Hematopoietic multipotent progenitor cell treated with erythropoietin and hydrocortisone succinate and interleukin-3 and kit ligand, for 17 days (in vitro differentiated cells): ENCODE measurements at regions not wholly inside any gene's neighbourhood (a gene's known extent, or its start where the extent isn't known, plus 50 kb on each side); places are given as distances from the start of the nearest gene placed in this dataset.
"Not testable (repeated sequence)": the region's sequence is repeated elsewhere in the genome, so short reads cannot be mapped to it uniquely, and the experiment has no call there.

Experiments used
- DNase-seq: peaks from one replicate; pipeline ENCODE4 v3.0.0-alpha.2; 2015; ENCODE audit warnings: low spot score

DNA sequence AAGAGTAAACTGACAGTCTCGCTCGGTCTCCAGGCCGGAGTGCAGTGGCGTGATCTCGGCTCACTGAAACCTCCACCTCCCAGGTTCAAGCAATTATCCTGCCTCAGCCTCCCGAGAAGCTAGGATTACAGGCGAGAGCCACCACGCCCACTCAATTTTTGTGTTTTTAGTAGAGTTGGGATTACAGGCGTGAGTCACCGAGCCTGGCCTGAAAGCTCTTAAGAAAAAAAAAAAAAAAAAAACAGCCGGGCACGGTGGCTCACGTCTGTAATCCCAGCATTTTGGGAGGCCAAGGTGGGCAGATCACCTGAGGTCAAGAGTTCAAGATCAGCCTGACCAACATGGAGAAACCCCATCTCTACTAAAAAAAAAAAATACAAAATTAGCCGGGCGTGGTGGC, 55.3 kb upstream of the THOC2 start:
- DNase-seq = not testable (repeated sequence)

GRCh38 chrX:123788744-123789143, 55.9 kb upstream of the THOC2 start:
- DNase-seq = no peak

GRCh38 chrX:123797543-123798447, 62.1 kb upstream of the XIAP start:
- no peak for DNase-seq

DNA sequence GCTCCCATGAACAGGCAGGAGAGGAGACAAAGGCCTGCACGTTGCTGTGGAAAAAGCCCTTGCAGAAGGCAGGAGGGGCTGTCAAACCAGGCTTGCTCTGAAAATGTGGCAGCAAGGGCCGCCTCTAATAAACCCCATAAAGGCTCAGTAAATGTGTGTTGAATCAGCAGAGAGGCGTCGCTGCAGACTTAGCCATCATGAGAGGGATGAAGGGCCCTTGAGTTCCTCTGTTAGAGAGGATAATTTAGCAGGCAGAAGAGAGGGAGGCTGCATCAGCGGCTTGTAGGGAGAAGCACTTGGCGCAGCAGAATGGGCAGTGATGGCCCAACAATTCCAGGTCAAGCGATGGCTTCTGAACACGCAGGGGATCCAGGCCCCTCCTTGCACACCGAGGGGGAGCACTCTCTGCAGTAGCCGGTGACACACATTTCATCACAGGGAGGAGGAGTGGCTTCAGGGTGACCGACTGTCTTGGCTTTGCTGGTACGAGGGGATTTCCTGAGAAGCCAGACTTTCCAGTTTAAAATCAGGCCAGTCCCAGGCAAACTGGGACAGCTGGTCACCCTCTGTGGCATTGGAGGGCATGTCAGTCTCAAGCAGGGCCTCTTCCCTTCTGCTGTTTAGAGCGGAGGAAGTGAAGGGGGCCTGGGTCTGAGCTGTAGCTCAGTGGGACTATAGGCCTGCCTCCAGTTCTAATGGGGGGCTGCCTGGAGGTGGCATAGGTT, 61.0 kb upstream of the XIAP start:
- DNase-seq = not testable (repeated sequence)

DNA sequence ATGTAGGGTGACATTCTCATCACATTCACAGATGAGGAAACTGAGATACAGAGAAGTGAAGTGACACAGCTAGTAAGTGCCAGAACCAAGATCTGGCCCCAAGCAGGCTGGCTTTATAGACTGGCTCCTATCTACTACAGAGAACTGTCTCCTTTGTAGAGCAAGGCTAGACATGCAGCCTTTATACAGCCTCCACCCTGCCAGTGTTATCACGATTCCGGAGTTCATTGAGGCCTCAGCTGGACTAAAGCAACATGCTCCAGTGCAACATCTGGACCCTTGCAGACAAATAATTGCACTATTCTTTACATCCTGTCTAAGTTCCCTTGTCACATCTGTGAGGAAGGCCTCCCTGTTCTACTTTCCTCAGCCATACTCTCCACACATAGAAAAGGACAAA, 58.0 kb upstream of the XIAP start:
- no peak for DNase-seq

DNA sequence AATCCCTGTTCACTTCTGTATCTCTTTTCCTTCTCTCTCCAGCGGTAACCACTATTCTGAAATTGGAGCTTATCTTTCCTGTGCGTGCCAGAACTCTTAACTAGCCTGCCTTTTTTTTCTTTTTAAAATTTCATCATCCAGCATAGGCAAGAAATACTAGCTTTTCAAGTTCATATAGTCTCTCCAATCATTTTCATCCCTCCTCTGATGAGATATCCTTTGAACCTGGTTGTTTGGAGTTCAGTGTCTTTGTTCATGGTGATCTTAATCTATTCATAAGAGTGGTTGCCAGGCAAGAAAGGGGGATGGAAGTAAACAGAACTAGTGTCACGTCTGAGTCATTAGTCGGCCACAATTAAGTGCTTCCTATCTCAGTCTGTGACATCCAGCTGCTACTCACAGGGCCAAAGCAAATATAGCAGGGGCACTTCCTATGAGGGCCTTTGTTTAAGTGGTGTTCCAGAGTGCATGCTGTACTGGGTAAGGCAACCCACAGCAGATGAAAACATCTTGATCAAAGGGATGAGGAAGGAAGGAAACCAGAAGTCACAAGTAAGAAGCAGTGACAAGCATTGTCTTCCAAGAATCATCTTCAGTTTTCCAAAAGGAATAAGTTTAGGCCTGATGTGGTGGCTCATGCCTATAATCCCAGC, 56.4 kb upstream of the XIAP start:
- DNase-seq = no peak

DNA sequence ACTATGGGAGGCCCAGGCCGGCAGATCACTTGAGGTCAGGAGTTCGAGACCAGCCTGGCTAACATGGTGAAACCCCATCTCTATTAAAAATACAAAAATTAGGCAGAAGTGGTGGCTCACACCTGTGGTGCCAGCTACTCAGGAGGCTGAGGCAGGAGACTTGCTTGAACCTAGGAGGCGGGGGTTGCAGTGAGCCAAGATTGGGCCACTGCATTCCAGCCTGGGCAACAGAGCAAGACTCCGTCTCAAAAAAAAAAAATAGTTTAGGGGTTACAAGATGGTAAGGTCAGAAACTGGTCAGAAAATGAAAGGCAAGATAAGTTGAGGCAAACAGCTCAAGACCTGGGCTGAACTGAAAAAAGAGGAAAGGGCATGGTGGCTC, 55.9 kb upstream of the XIAP start:
- not testable (repeated sequence) for DNase-seq

DNA sequence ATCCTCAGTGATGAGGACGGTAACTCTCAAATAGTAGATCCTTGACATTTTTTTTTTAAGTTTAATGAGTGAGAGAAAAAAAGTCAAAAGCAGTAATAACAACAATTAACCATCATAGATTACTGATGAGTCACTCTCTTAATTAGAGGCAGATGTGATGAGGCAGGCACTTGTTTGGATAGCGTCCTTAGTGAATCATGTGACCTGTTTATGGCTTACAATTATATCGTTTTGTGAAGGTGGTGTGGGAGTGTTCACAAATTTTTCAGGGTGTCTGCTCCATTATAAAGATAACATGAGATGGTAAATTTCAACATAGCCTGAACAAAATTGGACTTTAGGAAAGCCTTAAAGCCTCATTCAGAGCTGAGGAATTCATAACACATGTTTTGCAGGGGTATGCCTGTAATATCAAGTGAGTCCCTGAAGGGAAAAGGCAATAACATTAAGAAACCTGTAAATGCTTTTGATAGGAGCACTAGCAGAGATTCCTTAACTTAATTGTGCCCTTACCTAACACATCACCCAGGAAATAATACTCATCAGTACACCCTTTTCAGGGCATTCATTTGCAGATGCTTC, 51.9 kb upstream of the XIAP start:
- DNase-seq = peak; percentile 27

DNA sequence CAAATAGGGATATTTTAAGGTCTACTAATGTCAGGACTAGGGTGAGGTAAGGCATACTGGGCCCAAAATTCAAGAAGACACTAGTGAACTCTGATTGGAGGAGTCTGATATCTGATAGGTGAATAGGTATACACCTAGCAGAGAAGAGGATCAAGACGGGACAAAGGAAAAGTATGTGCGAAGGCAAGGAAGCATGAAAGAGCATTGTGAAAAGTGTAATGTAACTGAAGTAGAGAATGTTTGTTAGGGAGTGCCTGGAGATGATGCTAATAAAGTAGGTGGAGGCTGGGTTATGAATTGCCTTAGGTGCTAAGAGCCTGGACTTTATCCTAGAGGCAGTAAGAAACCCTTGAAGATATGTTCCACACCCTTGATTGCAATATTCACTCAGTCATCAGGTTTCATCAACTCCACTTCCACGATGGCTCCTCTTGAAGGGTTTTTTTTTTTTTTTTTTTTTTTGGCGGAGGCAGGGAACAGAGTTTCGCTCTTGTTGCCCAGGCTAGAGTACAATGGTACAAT, 49.9 kb upstream of the XIAP start:
- DNase-seq = no peak
